OCI-LY3 (cell line): ENCODE measurements at regions not wholly inside any gene's neighbourhood (a gene's known extent, or its start where the extent isn't known, plus 50 kb on each side); places are given as distances from the start of the nearest gene placed in this dataset.

Experiments used
- EZH2phosphoT487 ChIP-seq: fragments of 200-600 bp; shearing (Covaris generic); IDR thresholded peaks from 2 replicates; pipeline ENCODE4 v1.6.1; 2018; ENCODE audit warnings: antibody characterized with exemption, mixed run types, low read depth
- TF ChIP-seq, protein P1 (sequence below): fragments of 200-600, 300-600 bp; sonication (generic); IDR thresholded peaks from 2 replicates; pipeline ENCODE4 v1.5.1; 2014; ENCODE audit warnings: antibody characterized with exemption, low read length, low read depth

DNA sequence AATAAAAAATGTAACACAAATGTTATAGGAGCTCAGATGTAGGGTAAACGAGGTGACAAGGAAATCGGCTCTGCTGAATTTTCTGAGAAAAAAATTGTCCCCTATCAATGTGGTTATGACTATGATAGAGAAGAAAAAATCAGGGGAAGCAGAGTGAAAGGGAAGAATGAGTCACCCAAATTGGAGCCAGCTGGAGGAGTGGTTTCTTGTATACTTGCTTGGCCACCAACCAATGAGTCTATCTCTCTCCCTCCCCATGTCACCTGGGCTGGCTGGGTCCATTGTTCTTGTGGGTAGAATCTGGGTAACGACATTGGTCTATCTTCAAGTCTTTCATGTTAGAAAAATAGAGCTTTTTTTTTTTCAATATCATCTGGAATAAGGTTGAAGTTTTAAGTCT lies 196.6 kb upstream of the FLRT2 start:
- TF ChIP-seq, protein P1, sequence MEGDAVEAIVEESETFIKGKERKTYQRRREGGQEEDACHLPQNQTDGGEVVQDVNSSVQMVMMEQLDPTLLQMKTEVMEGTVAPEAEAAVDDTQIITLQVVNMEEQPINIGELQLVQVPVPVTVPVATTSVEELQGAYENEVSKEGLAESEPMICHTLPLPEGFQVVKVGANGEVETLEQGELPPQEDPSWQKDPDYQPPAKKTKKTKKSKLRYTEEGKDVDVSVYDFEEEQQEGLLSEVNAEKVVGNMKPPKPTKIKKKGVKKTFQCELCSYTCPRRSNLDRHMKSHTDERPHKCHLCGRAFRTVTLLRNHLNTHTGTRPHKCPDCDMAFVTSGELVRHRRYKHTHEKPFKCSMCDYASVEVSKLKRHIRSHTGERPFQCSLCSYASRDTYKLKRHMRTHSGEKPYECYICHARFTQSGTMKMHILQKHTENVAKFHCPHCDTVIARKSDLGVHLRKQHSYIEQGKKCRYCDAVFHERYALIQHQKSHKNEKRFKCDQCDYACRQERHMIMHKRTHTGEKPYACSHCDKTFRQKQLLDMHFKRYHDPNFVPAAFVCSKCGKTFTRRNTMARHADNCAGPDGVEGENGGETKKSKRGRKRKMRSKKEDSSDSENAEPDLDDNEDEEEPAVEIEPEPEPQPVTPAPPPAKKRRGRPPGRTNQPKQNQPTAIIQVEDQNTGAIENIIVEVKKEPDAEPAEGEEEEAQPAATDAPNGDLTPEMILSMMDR: no peak
- no peak for TF ChIP-seq EZH2phosphoT487
